ELF-1 (cell line): ENCODE measurements at regions not wholly inside any gene's neighbourhood (a gene's known extent, or its start where the extent isn't known, plus 50 kb on each side); places are given as distances from the start of the nearest gene placed in this dataset.
"Not testable (repeated sequence)": the region's sequence is repeated elsewhere in the genome, so short reads cannot be mapped to it uniquely, and the experiment has no call there.

ENCODE experiments used
- DNase-seq: peaks from one replicate; pipeline ENCODE4 v3.0.0-alpha.2; 2016; ENCODE audit warnings: low read depth, low spot score

DNA sequence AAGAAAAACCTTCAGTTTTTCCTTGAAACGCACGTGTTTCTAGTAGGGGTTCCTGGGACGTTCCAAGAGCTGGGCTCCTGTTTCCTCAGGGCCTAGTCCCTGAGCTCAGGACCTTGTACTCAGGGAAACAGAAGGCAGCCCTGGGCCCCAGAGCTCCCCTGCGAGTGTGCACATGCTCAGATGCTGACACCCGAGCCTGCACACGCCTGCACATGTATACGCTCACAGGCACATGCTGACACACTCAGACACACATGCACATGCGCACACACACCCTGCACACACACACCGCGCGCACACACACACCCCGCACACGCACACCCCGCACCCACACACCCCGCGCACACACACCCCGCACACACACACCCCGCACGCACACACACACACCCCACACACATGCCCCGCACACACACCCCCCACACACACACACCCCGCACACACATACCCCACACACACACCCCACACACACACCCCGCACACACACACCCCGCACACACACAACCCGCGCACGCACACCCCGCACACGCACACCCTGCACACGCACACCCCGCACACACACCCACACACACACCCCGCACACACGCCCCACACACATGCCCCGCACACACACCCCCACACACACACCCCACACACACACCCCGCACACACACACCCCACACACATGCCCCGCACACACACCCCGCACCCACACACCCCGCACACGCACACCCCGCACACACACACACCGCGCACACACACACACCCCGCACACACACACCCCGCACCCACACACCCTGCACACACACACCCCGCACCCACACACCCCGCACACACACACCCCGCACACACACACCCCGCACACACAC lies 52.2 kb downstream of the CALML3 start:
- no peak for DNase-seq

DNA sequence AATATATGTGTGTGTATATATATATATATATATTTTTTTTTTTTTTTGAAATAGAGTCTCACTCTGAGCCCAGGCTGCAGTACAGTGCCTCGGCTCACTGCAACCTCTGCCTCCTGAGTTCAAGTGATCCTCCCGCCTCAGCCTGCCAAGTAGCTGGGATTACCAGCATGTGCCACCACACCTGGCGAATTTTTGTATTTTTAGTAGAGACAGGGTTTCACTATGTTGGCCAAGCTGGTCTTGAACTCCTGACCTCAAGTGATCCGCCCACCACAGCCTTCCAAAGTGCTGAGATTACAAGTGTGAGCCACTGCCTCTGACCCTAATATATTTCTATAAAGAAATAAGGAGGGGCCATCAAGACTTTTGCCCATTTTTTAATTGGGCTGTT lies 55.3 kb downstream of the CALML3 start:
- not testable (repeated sequence) for DNase-seq

DNA sequence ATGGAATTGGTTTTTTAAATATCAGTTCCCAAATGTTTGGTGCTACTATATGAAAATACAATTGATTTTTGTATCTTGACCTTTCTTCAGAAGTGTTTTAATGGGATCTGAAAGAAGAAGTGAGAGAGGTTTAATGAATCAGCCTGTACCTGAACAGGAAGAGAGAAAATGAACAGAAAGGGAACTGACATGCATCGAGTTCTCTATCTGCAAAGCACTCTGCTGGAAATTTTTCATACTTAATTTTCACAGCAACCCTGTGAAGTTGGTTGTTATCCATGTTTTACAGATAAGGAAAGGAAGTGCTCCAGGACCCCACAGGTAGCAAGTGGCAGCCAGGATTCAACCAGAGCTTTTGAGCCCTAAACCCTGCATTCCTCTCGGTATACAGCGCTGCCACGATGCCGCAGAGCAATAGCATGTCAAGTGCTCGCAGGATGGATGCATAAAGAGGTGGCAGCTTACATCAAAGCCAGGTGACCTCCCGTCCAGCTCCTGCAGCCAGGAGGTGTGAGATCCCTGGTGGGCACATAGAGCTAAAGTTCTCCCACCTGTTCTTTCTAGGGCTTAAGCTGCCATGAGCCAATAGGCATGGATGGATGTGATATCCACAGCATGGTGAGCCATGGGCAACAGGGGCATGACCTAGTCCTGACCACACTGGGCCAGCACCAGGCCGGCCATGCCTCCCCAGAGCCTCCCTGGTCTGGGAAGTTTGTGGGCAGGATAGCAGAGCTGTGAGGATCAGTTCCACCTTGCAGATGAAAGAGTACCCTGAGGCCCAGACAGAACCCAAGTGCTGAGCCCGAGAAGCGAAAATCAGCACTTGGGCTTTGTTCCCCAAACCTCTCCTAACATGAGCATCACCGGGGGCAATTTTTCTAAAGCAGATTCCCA lies 57.2 kb downstream of the CALML3 start:
- no peak for DNase-seq

DNA sequence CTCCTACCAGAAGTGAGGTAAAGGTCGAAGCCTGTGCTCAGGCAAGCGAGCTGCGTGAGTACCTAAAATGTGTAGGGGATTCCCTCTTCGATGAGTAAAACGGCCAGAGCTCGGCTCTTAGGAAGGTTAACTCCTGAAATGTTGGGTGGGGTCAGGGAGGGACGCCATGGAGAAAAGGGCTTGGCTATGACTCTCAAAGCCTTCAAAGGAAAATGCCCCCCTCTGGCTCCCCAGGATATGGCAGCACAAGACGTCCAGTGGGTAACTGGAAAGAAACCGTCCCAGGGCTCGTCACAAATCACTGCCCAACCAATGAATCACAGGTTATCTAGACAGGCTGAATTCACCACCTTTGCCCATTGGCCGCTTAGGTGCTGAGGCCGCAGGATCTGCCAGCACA lies 58.0 kb downstream of the CALML3 start:
- DNase-seq = peak; percentile 70

DNA sequence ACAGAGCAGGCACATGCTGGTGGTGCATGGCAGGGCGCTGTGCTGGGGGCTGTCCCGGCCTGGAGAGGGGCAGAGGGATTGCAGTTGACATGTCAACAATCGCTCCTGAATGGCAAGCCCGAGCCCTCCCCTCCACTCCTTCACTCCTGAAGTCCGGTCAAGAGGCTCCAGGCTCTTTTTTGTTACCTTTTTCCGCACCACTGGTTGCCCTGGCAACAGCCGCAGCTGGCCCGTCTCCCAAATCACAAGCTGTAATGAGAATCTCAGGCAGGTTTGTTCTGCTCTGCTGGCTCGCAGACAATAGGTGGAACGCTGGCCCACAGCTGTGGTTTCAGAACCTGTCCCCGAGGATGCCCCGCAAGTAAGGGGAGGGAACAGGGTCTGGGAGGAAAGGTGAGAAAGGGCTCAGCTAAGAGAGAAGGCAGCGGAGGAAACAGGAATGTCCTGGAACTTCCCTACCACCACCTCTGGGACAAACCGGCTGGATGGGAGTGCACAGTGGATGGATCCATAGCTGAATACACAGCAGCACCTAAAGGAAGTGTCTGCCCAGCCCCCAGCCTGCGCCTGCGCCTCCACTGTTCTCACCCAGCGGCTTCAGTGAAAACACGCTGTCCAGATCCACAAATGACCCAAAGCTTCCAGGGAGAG lies 58.9 kb downstream of the CALML3 start:
- DNase-seq = peak; percentile 99

DNA sequence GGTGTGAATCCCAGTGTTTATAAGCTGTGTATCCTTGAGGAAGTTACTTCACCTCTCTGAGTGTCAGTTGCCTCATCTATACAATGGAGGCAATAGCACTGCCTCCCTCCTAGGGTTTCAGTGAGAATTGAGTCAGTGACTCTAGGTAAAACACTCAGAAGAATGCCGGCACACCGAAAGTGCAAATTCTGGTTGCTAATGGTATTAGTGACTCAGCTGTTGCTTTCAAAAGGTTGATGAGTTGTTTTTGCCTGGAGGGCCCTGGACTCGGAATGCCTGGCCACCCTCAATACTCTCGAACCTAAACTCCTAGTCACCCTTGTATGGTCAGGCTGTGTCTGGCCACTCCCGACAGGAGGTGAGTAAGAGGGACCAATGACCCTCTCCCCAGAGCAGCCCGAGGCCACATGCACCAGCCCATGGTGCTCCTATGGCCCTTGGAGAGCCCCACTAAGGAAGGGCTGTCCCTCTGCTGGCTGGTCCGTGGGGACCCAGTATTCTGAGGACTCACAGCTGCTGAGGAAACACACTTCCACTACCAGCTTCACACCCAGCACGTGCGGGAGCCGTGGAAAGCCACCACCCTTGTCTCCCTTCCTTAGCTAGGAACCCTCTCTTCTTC lies 60.2 kb downstream of the CALML3 start:
- peak; percentile 96 for DNase-seq

DNA sequence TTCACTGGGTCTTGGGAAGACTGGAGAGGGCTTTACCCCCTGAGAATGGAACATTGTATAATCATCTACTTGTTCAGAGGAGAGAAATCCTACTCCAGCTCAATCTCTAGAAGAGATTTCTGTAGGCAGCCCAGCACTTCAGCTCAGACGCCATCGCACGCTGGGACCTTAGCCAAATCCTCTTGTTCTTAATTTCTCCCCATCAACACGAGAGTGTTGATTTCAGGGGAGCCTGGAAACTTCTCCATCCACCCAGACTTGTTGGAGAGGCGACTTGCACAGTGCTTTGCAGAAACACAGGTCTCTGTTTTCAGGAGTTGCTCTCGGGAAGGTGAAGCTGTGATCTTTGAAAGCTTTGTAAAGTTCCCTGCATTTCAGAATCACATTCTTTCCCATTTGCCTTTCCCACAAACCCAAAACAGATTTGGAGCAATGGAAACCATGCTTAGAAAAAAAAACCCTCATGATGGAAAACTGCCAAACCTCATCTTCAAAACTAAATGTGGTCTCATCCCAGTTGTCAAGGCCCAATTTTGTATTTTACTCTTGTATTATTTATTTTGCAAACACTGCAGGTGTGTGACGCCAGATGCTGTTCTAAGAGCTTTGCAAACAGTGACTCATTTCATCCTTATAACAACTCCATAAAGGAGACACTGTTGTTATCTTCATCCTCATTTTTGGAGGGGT lies 60.9 kb downstream of the CALML3 start:
- no peak for DNase-seq

DNA sequence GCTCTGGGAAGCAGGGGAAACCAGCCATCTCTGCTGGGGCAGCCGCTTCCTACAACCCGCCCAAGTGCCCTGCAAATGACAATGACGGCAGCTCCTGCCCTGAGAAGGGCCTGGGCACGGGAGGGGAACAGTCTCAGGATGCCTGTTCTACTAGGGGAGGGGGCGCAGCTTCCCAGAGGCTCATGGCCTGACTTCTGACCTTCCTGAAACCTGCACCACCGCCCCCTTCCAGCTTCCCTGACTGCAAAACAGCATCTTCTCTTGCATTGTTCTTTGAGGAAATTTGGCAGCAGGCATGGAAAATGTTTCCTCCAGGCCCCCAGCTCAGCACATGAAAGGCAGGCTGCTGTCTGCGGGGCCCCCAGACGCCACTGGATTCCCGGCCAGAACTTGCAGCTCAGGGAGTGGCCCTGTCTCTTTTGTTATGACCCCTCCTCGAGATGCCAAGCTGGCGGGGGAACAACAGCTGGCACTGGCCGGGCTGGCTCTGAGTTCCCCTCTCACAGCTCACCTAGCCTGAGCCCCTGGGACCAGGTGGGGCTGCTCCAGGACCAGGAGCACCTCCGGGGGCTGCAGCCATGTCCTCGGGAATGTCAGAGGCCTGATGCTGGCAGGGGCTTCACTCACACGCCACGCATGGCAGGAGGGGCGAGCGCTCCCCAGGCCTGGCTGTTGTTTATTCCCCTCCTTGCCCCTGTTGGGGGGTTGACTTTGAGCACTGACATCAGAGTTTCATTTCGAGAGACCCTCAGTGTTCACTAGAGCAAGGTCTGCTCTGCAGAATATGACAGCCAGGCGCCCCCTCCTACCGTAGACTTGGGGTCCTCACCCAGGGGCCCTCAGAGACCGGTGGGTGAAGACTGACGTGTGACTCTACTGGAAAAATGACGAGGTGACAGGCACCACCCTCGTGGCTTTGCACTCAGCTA lies 62.7 kb downstream of the CALML3 start:
- DNase-seq = peak; percentile 51

DNA sequence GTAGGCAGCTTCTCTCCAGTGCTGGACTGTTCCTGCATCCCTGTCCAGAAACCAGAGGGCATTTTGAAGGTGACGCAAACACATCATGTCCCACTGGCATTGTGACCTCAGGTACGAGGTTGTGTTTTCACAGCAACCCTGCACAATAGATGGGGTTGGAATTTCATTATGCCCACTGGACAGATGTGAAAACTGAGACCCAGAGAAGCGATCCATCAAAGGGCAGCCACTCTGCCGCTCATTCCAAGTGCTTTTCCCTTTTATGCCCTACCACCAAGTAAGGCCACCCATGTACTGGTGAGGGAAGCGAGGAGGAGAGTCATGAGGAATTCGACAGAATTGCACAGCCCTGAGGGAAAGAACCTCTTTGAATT lies 63.3 kb downstream of the CALML3 start:
- DNase-seq = no peak

DNA sequence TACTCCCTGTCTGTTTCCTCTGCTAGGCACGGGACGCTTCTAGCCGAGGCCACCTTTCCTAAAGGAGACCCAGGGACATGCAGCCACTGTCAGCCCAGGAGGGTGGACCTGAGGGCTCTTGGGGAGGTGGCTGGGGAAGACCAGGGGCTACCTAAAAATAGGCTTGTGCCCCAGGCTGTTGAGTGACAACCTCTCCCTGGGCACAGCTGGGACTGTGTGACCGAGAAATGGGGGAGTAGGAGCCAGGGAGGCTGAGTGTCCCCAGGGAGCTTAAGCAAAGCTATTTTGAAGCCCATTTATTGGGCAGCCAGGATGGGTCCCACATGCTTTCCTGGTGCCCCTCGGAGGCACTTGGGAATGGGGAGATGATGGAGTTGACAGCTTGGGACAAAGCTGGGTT lies 63.8 kb downstream of the CALML3 start:
- no peak for DNase-seq
